Cardiac muscle cell (in vitro differentiated cells and primary cell): ENCODE measurements at regions not wholly inside any gene's neighbourhood (a gene's known extent, or its start where the extent isn't known, plus 50 kb on each side); places are given as distances from the start of the nearest gene placed in this dataset.

Source experiments
- DNase-seq, 2 donors: peaks; one replicate each; pipeline versions ENCODE4 v3.0.0 to v3.0.0-alpha.2; 2010 to 2017; ENCODE audit warnings: low read depth in 1 of 2, low spot score in 1 of 2
- H3K27ac ChIP-seq: fragments of 200-600 bp; sonication (generic); 2 replicates; pipeline ENCODE4 v1.5.1; 2016
- H3K27me3 ChIP-seq: fragments of 200-600 bp; sonication (generic); 2 replicates; pipeline ENCODE4 v1.6.0; 2016; ENCODE audit warnings: control low read depth
- H3K36me3 ChIP-seq: fragments of 200-600 bp; sonication (generic); 2 replicates; pipeline ENCODE4 v1.5.1; 2016; ENCODE audit warnings: control low read depth
- H3K4me1 ChIP-seq: fragments of 200-600 bp; sonication (generic); 2 replicates; pipeline ENCODE4 v1.8.1; 2017; ENCODE audit warnings: low read depth, mild to moderate bottlenecking, mixed run types
- H3K4me3 ChIP-seq: fragments of 200-600 bp; sonication (generic); 2 replicates; pipeline ENCODE4 v1.5.1; 2016; ENCODE audit warnings: mild to moderate bottlenecking
- H3K9me3 ChIP-seq: fragments of 200-600 bp; sonication (generic); 2 replicates; pipeline ENCODE4 v1.5.1; 2017; ENCODE audit warnings: low read depth, mild to moderate bottlenecking, control low read depth
- CTCF ChIP-seq: IDR thresholded peaks from 2 replicates; pipeline ENCODE4 v1.5.1; 2012; ENCODE audit warnings: low read depth, mild to moderate bottlenecking, low read length

DNA sequence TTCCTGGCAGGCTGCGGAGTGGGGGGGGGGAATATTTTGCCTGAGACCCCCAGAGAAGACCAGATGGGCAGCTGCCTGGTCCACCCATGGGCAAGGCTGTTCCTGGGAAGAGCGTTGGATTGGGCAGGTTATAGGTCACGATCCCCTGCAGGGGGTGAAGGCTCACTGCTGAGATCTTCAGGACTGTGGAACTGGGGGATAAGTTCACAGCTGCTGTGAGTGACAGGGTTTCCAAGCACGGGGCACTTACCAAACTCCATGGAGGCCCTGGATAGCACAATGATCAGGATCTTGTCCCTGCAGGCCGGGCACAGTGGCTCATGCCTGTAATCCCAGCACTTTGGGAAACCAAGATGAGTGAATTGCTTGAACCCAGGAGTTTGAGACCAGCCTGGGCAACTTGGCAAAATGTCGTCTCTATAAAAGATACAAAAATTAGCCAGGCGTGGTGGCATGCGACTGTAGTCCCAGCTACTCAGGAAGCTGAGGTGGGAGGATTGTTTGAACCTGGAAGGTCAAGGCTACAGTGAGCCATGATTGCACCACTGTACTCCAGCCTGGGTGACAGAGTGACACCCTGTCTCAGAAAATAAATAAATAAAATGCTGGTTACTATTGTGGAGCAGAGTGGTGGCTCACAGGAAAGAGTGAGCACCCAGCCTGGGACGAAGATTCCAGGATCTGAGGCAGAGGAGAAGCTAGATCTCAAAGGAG lies 68.0 kb upstream of the HELT start:
- H3K27ac ChIP-seq: no peak overlapping the region
- H3K4me3 ChIP-seq: no peak overlapping the region
- TF ChIP-seq CTCF: no peak
- no peak for DNase-seq
- no peaks in the 10 kb centered on the region for H3K4me1 ChIP-seq
- H3K27me3 ChIP-seq: no peaks in the 10 kb centered on the region
- H3K9me3 ChIP-seq: no peaks in the 10 kb centered on the region
- H3K36me3 ChIP-seq: no peaks in the 10 kb centered on the region

- H3K36me3 ChIP-seq: no peaks in the 10 kb centered on the region
- no peaks in the 10 kb centered on the region for H3K9me3 ChIP-seq
- TF ChIP-seq CTCF: no peak
- no peaks in the 10 kb centered on the region for H3K4me1 ChIP-seq
- no peaks in the 10 kb centered on the region for H3K27me3 ChIP-seq
- DNase-seq: no peak
- H3K4me3 ChIP-seq: no peak overlapping the region
- H3K27ac ChIP-seq: no peak overlapping the region
Measured at GRCh38 chr4:184950926-184951325, 67.4 kb upstream of the HELT start.

DNA sequence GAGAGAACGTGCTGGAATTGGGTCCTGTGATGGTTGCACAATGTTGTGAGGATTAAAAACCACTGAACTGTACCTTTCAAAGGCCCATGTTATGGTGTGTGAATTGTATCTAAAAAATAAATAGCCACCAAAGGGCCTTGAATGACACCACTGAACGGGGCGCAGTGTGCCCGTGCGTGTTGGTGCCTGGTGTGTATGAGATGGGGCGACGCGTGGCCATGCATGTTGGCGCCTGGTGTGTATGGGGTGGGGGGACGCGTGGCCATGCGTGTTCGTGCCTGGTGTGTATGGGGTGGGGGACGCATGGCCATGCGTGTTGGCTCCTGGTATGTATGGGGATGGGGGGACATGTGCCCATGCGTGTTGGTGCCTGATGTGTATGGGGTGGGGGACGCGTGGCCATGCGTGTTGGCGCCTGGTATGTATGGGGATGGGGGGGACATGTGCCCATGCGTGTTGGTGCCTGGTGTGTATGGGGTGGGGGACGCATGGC lies 66.6 kb upstream of the HELT start:
- Histone ChIP-seq H3K36me3 (no peaks in the 10 kb centered on the region), H3K9me3 (no peaks in the 10 kb centered on the region), H3K27me3 (no peaks in the 10 kb centered on the region), H3K27ac (no peak overlapping the region), H3K4me3 (no peak overlapping the region), H3K4me1 (no peaks in the 10 kb centered on the region)
- no peak for DNase-seq
- no peak for TF ChIP-seq CTCF

DNA sequence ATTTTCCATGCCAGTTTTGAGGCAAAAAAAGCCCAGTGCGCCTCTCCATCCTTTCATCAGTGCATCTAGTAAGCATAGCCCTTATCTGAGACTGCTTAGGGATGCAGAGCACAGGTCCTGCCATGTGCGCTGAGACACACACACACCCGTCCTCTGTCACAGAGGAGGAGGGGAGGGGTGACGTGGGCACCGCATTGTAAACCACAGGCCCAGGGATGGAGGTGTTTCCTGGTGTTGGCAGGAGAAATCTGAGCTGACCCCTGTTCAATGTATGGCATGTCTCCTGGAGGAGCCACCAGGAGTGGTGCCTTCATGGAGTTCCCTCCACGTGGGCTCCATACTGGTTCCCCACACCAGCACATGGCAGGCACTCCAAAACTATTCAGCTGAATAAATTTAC lies 65.8 kb upstream of the HELT start:
- no peaks in the 10 kb centered on the region for H3K27me3 ChIP-seq
- no peak for TF ChIP-seq CTCF
- no peak for DNase-seq
- no peak overlapping the region for H3K27ac ChIP-seq
- H3K9me3 ChIP-seq: no peaks in the 10 kb centered on the region
- no peaks in the 10 kb centered on the region for H3K4me1 ChIP-seq
- H3K4me3 ChIP-seq: no peak overlapping the region
- H3K36me3 ChIP-seq: no peaks in the 10 kb centered on the region

GRCh38 chr4:184953421-184953945 lies 64.8 kb upstream of the HELT start:
- Histone ChIP-seq H3K36me3 (no peaks in the 10 kb centered on the region), H3K9me3 (no peaks in the 10 kb centered on the region), H3K27me3 (no peaks in the 10 kb centered on the region), H3K27ac (no peak overlapping the region), H3K4me1 (no peaks in the 10 kb centered on the region), H3K4me3 (no peak overlapping the region)
- DNase-seq: no peak
- no peak for TF ChIP-seq CTCF
